Breast epithelium (tissue), 3 donors: ENCODE measurements at regions not wholly inside any gene's neighbourhood (a gene's known extent, or its start where the extent isn't known, plus 50 kb on each side); places are given as distances from the start of the nearest gene placed in this dataset.

Experiments
- POLR2AphosphoS5 ChIP-seq, 3 donors: sonication (generic); formaldehyde crosslinking; IDR thresholded peaks; one replicate each; pipeline ENCODE4 v1.6.1; 2017; ENCODE audit warnings: antibody characterized with exemption in 3 of 3
- TF ChIP-seq, protein P1 (sequence below), 3 donors: fragments of 450-650 bp; IDR thresholded peaks; one replicate each; pipeline ENCODE4 v1.5.1; 2016 to 2017; ENCODE audit warnings: antibody characterized with exemption in 3 of 3, mild to moderate bottlenecking in 3 of 3, moderate library complexity in 3 of 3

- no peak for TF ChIP-seq POLR2AphosphoS5 (IDR thresholded peaks at IDR 0.05)
- TF ChIP-seq, protein P1, sequence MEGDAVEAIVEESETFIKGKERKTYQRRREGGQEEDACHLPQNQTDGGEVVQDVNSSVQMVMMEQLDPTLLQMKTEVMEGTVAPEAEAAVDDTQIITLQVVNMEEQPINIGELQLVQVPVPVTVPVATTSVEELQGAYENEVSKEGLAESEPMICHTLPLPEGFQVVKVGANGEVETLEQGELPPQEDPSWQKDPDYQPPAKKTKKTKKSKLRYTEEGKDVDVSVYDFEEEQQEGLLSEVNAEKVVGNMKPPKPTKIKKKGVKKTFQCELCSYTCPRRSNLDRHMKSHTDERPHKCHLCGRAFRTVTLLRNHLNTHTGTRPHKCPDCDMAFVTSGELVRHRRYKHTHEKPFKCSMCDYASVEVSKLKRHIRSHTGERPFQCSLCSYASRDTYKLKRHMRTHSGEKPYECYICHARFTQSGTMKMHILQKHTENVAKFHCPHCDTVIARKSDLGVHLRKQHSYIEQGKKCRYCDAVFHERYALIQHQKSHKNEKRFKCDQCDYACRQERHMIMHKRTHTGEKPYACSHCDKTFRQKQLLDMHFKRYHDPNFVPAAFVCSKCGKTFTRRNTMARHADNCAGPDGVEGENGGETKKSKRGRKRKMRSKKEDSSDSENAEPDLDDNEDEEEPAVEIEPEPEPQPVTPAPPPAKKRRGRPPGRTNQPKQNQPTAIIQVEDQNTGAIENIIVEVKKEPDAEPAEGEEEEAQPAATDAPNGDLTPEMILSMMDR (IDR thresholded peaks at IDR 0.05) = no peak
Observed at GRCh38 chr11:38173676-38174075, 1575.6 kb upstream of the RAG2 start.
